Motor neuron (in vitro differentiated cells): ENCODE measurements at regions not wholly inside any gene's neighbourhood (a gene's known extent, or its start where the extent isn't known, plus 50 kb on each side); places are given as distances from the start of the nearest gene placed in this dataset.
"Not testable (repeated sequence)": the region's sequence is repeated elsewhere in the genome, so short reads cannot be mapped to it uniquely, and the experiment has no call there.

ENCODE experiments used
- ATAC-seq, 8 experiments: fragments of 200-7000 bp; cut with Tn5 transposase; replicated peaks in 6 of 8; 2 replicates each; pipeline ENCODE4 v1.8.0; 2021; ENCODE audit warnings: mild to moderate bottlenecking in 8 of 8, moderate library complexity in 8 of 8
- H3K27ac ChIP-seq, 2 donors: fragments of 250-450 bp; sonication (Bioruptor Pico); 2 replicates each; pipeline ENCODE4 v1.9.0; 2021; ENCODE audit warnings: antibody characterized with exemption in 2 of 2, mild to moderate bottlenecking in 2 of 2, moderate library complexity in 1 of 2
- H3K4me1 ChIP-seq, 2 donors: fragments of 250-450 bp; sonication (Bioruptor Pico); replicated peaks in 1 of 2; 2 replicates each; pipeline ENCODE4 v1.6.1; 2021; ENCODE audit warnings: antibody characterized with exemption in 2 of 2, mild to moderate bottlenecking in 2 of 2, moderate library complexity in 1 of 2
- H3K4me3 ChIP-seq, 5 donors: fragments of 250-450 bp; sonication (Bioruptor Pico); 2 replicates each; pipeline ENCODE4 v1.9.0; 2021; ENCODE audit warnings: antibody characterized with exemption in 5 of 5, mild to moderate bottlenecking in 5 of 5, moderate library complexity in 4 of 5
- WGBS, 10 experiments: fragments of 450-650 bp; shearing (Covaris generic); methylation state at CpG; one replicate each; pipeline ENCODE4 v1.0.0; 2022; 5-methylcytosine and 5-hydroxymethylcytosine counted together
- in situ Hi-C, 9 experiments: fragments of 400-800 bp; cut with MboI; loops; one replicate each; pipeline ENCODE4 v1.15.0; 2021; ENCODE audit warnings: low sequenced_read_pairs in 9 of 9, low pct_unique_long_range_greater_than_20kb in 2 of 9; ENCODE audit not compliant: unreplicated experiment in 9 of 9

- in situ Hi-C loops, H3K4me3 ChIP-seq: not testable (repeated sequence)
- 4 to 12% methylated on average over 5 to 8 of the region's 11 CpGs; no CpG with 5 or more reads in 8 of the 10 experiments for WGBS, 10 experiments
- H3K4me1 ChIP-seq: peaks cover 4 to 12% of the 10 kb centered on the region in 2 donors
- peak overlapping the region; percentile 46 to 52 for H3K27ac ChIP-seq
- ATAC-seq: peak in 6 of 8 experiments; percentile 21 to 88 (median 48)
Observed at GRCh38 chr1:121080197-121080903, 103.8 kb downstream of the FAM72B start.

GRCh38 chr1:121080904-121081264 is 103.3 kb downstream of the FAM72B start:
- ATAC-seq, H3K4me3 ChIP-seq, in situ Hi-C loops: not testable (repeated sequence)
- no CpG with 5 or more reads among the region's 8 CpGs for WGBS, 10 experiments
- Histone ChIP-seq H3K4me1 (peaks cover 4 to 12% of the 10 kb centered on the region in 2 donors), H3K27ac (peak overlapping the region in 1 of 2 donors; percentile 41)

- ATAC-seq, H3K4me3 ChIP-seq, H3K27ac ChIP-seq, in situ Hi-C loops: not testable (repeated sequence)
- no CpG with 5 or more reads among the region's 2 CpGs for WGBS, 10 experiments
- H3K4me1 ChIP-seq: peaks cover 4 to 12% of the 10 kb centered on the region in 2 donors
Observed at GRCh38 chr1:121081625-121082199, 102.4 kb downstream of the FAM72B start.

GRCh38 chr1:121082995-121083394 is 101.1 kb downstream of the FAM72B start:
- no CpG with 5 or more reads among the region's 2 CpGs for WGBS, 10 experiments
- in situ Hi-C loops, H3K27ac ChIP-seq, H3K4me3 ChIP-seq: not testable (repeated sequence)
- peaks cover 4 to 12% of the 10 kb centered on the region in 2 donors for H3K4me1 ChIP-seq
- ATAC-seq: peak in 5 of 8 experiments; percentile 36 to 78 (median 53)

GRCh38 chr1:121086249-121086648 is 97.9 kb downstream of the FAM72B start:
- ATAC-seq, H3K4me3 ChIP-seq, in situ Hi-C loops, H3K27ac ChIP-seq, H3K4me1 ChIP-seq: not testable (repeated sequence)
- WGBS, 10 experiments: no CpG with 5 or more reads among the region's 3 CpGs

- H3K4me3 ChIP-seq: not testable (repeated sequence)
Observed at GRCh38 chr1:121087221-121087620, 96.9 kb downstream of the FAM72B start.

GRCh38 chr1:121088568-121088967 is 95.6 kb downstream of the FAM72B start:
- in situ Hi-C loops, H3K4me1 ChIP-seq, H3K27ac ChIP-seq, H3K4me3 ChIP-seq: not testable (repeated sequence)
- ATAC-seq: peak in 4 of 8 experiments; percentile 40 to 55 (median 46)
- WGBS, 10 experiments: no CpG with 5 or more reads among the region's 5 CpGs

More at GRCh38 chr1:121087221-121087620, 96.9 kb downstream of the FAM72B start:
- H3K27ac ChIP-seq, ATAC-seq, H3K4me1 ChIP-seq, in situ Hi-C loops: not testable (repeated sequence)

GRCh38 chr1:121092329-121092968 is 91.7 kb downstream of the FAM72B start:
- ATAC-seq: peak in 4 of 8 experiments; percentile 1 to 85 (median 61)
- in situ Hi-C loops, H3K4me1 ChIP-seq, H3K4me3 ChIP-seq, H3K27ac ChIP-seq: not testable (repeated sequence)
- WGBS, 10 experiments: no CpG with 5 or more reads among the region's 2 CpGs

- H3K4me3 ChIP-seq, in situ Hi-C loops, H3K4me1 ChIP-seq, ATAC-seq, H3K27ac ChIP-seq: not testable (repeated sequence)
- 100% methylated on average over 1 of the region's 2 CpGs; no CpG with 5 or more reads in 9 of the 10 experiments for WGBS, 10 experiments
Observed at GRCh38 chr1:121095014-121095413, 89.1 kb downstream of the FAM72B start.

- Histone ChIP-seq H3K4me3 (peak overlapping the region; percentile 31 to 69 (median 40)), H3K27ac (peak overlapping the region; percentile 3 to 76)
- in situ Hi-C loops, H3K4me1 ChIP-seq: not testable (repeated sequence)
- no CpG with 5 or more reads among the region's 69 CpGs for whole genome bisulfite sequencing, 10 experiments
- ATAC-seq: peak; percentile 83 to 94 (median 93)
Observed at GRCh38 chr1:121097127-121097866, 86.8 kb downstream of the FAM72B start.

- no CpG with 5 or more reads among the region's 21 CpGs for WGBS, 10 experiments
- Histone ChIP-seq H3K4me3 (peak overlapping the region; percentile 31 to 69 (median 40)), H3K27ac (peak overlapping the region in 1 of 2 donors; percentile 76)
- ATAC-seq: peak in 3 of 8 experiments; percentile 6 to 49 (median 42)
- H3K4me1 ChIP-seq, in situ Hi-C loops: not testable (repeated sequence)
Observed at GRCh38 chr1:121097867-121098215, 86.3 kb downstream of the FAM72B start.

GRCh38 chr1:121109025-121109424 is 75.1 kb downstream of the FAM72B start:
- H3K27ac ChIP-seq, H3K4me1 ChIP-seq, H3K4me3 ChIP-seq, in situ Hi-C loops, ATAC-seq: not testable (repeated sequence)
- WGBS, 10 experiments: no CpG with 5 or more reads among the region's 1 CpG
